DOHH2 (cell line): ENCODE measurements at regions not wholly inside any gene's neighbourhood (a gene's known extent, or its start where the extent isn't known, plus 50 kb on each side); places are given as distances from the start of the nearest gene placed in this dataset.

ENCODE experiments used
- EZH2phosphoT487 ChIP-seq: fragments of 200-600 bp; sonication (generic); IDR thresholded peaks from 2 replicates; pipeline ENCODE4 v1.6.1; 2017; ENCODE audit warnings: borderline replicate concordance, mild to moderate bottlenecking, antibody characterized with exemption, low read length, moderate library complexity, mixed read lengths
- TF ChIP-seq, protein P1 (sequence below): fragments of 200-600 bp; sonication (generic); IDR thresholded peaks from one replicate; pipeline ENCODE4 v1.5.1; 2014; ENCODE audit warnings: antibody characterized with exemption, mild to moderate bottlenecking, low read depth, low read length; ENCODE audit not compliant: poor library complexity, severe bottlenecking

DNA sequence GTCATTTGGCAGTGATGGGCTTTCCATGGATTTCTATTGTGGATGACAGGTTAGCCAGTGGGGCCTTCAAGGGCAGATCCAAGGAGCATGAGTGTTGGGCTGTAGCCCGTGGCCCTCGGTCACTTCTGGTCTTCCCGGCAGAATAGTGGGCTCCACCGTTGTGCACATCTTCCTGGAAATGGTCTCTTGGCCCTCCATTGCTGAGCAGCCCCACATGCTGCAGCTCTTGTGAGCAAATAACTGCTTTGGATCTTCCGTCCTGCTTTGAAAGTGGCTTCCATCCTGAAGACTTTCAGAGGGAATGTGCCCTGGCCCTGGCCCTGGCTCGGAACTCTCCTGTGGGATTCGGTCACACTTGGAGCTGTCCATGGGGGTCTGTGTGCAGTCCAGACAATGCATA, 102.8 kb downstream of the SNRPN start:
- TF ChIP-seq, protein P1, sequence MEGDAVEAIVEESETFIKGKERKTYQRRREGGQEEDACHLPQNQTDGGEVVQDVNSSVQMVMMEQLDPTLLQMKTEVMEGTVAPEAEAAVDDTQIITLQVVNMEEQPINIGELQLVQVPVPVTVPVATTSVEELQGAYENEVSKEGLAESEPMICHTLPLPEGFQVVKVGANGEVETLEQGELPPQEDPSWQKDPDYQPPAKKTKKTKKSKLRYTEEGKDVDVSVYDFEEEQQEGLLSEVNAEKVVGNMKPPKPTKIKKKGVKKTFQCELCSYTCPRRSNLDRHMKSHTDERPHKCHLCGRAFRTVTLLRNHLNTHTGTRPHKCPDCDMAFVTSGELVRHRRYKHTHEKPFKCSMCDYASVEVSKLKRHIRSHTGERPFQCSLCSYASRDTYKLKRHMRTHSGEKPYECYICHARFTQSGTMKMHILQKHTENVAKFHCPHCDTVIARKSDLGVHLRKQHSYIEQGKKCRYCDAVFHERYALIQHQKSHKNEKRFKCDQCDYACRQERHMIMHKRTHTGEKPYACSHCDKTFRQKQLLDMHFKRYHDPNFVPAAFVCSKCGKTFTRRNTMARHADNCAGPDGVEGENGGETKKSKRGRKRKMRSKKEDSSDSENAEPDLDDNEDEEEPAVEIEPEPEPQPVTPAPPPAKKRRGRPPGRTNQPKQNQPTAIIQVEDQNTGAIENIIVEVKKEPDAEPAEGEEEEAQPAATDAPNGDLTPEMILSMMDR, result no peak
- no peak for TF ChIP-seq EZH2phosphoT487
